ENCODE measurements at regions not wholly inside any gene's neighbourhood (a gene's known extent, or its start where the extent isn't known, plus 50 kb on each side); places are given as distances from the start of the nearest gene placed in this dataset.
A peak's percentile ranks its signal among the peaks of the same experiment; 100 is the strongest.
"Not testable (repeated sequence)": the region's sequence is repeated elsewhere in the genome, so short reads cannot be mapped to it uniquely, and the experiment has no call there.

DNA sequence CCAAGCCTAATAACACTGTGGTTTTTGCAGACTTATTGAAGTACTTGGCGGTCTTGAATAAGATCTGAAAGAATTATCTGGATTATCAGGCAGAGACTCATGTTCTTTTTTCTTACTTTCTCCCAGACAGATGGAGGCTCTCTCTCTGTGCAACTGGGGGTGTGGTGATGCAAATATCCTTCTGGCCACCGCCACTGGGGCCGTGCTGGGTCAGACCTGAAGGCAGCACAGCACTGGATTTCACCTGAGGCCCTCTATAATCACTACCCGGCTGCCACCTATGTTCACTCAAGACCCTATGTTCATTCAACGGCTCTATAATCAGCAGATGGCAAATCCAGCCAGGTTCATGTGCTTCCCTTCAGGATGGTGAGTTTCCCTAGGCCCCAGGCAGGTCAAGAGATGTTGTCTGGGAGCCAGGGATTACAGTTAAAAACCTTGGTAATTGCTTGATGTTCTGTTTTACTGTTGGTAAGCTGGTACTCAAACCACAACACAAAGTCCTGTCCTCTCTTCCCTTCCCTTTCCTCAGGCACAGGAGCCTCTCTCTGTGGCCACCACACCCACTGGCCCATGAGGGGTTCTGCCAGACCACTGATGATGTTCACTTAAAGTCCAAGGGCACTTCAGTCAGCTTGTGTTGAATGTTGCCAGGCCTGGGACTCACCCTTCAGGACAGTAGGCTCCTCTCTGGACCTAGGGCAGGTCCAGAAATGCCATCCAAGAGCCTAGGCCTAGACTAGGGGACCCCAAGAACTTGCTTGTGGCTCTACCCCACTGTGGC, 205.3 kb upstream of the GCFC2 start:
- no peak for DNase-seq
- H3K4me3 Mint-ChIP-seq (ENCODE audit: unreplicated experiment), result no peak overlapping the region
- no peaks in the 10 kb centered on the region for H3K36me3 Mint-ChIP-seq (ENCODE audit: unreplicated experiment)

DNA sequence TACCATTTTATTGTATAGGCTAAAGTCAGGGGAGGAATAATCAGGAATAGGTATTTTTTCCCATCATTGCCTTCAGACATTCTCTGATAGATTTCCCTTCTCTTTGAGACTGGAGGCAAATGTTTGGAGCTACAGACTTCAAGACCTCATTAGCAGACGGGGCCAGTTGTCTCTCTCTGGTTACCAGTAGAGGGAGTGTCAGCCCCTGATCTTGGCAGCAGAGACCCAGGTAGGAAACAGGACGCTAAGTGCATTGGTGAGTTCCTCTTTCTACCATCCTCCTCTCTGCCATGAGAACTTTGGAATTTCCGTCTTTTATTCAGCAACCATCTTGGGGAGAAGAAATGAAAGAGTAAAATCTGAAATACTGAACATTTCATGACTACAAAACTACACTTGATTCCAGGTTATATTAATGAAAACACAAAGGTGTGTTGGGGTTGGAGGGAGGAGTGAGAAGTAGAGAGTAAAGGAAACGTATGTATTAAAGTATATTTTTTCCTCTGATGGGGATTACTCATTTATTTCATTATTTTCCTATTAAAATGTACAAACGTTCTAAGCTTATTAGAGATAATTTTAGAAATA, 186.2 kb upstream of the GCFC2 start:
- no peaks in the 10 kb centered on the region for H3K4me1 Mint-ChIP-seq (ENCODE audit: low read depth, unreplicated experiment)
- H3K9me3 Mint-ChIP-seq (ENCODE audit: unreplicated experiment), result no peaks in the 10 kb centered on the region
- H3K27me3 Mint-ChIP-seq (ENCODE audit: unreplicated experiment), result no peaks in the 10 kb centered on the region
- H3K27ac Mint-ChIP-seq (ENCODE audit: unreplicated experiment), result no peak overlapping the region
- TF ChIP-seq, protein P1, sequence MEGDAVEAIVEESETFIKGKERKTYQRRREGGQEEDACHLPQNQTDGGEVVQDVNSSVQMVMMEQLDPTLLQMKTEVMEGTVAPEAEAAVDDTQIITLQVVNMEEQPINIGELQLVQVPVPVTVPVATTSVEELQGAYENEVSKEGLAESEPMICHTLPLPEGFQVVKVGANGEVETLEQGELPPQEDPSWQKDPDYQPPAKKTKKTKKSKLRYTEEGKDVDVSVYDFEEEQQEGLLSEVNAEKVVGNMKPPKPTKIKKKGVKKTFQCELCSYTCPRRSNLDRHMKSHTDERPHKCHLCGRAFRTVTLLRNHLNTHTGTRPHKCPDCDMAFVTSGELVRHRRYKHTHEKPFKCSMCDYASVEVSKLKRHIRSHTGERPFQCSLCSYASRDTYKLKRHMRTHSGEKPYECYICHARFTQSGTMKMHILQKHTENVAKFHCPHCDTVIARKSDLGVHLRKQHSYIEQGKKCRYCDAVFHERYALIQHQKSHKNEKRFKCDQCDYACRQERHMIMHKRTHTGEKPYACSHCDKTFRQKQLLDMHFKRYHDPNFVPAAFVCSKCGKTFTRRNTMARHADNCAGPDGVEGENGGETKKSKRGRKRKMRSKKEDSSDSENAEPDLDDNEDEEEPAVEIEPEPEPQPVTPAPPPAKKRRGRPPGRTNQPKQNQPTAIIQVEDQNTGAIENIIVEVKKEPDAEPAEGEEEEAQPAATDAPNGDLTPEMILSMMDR (IDR thresholded peaks at IDR 0.05; ENCODE audit: partially characterized antibody, unreplicated experiment), result peak; percentile 59
- no peak overlapping the region for H3K4me3 Mint-ChIP-seq (ENCODE audit: unreplicated experiment)
- DNase-seq, result peak; percentile 49
- H3K36me3 Mint-ChIP-seq (ENCODE audit: unreplicated experiment), result no peaks in the 10 kb centered on the region

More for the DNA sequence above, 205.3 kb upstream of the GCFC2 start:
- peaks cover 2% of the 10 kb centered on the region for H3K4me1 Mint-ChIP-seq (ENCODE audit: low read depth, unreplicated experiment)
- no peaks in the 10 kb centered on the region for H3K9me3 Mint-ChIP-seq (ENCODE audit: unreplicated experiment)
- TF ChIP-seq, protein P1 (IDR thresholded peaks at IDR 0.05; ENCODE audit: partially characterized antibody, unreplicated experiment), result no peak
- H3K27ac Mint-ChIP-seq (ENCODE audit: unreplicated experiment), result no peak overlapping the region
- H3K27me3 Mint-ChIP-seq (ENCODE audit: unreplicated experiment), result peaks cover 2% of the 10 kb centered on the region

- no peak overlapping the region for H3K4me3 Mint-ChIP-seq (ENCODE audit: unreplicated experiment)
- no peak for DNase-seq
- H3K27ac Mint-ChIP-seq (ENCODE audit: unreplicated experiment), result no peak overlapping the region
- H3K4me1 Mint-ChIP-seq (ENCODE audit: low read depth, unreplicated experiment), result no peaks in the 10 kb centered on the region
- peaks cover 2% of the 10 kb centered on the region for H3K27me3 Mint-ChIP-seq (ENCODE audit: unreplicated experiment)
- peaks cover 2% of the 10 kb centered on the region for H3K9me3 Mint-ChIP-seq (ENCODE audit: unreplicated experiment)
- TF ChIP-seq, protein P1 (IDR thresholded peaks at IDR 0.05; ENCODE audit: partially characterized antibody, unreplicated experiment), result no peak
- H3K36me3 Mint-ChIP-seq (ENCODE audit: unreplicated experiment), result no peaks in the 10 kb centered on the region
Measured at GRCh38 chr2:75894170-75894569, 183.5 kb upstream of the GCFC2 start.

DNA sequence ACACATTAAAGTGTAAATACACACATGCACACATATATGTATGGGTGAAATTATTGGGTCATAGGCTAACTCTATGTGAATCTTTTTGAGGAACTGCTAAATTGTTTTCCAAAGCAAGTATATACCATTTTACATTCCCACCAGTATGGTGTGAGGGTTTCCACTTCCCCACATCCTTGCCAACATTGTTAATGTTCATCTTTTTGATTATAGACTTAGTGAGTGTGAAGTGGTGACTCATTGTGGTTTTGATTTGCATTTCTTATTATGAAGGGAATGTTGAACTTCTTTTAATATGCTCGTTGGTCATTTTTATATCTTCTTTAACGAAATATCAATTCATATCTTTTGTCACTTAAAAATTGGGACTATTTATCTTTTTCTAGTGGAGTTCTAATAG, 181.8 kb upstream of the GCFC2 start:
- H3K4me3 Mint-ChIP-seq (ENCODE audit: unreplicated experiment), result no peak overlapping the region
- peaks cover 2% of the 10 kb centered on the region for H3K27me3 Mint-ChIP-seq (ENCODE audit: unreplicated experiment)
- no peak for DNase-seq
- H3K9me3 Mint-ChIP-seq (ENCODE audit: unreplicated experiment), result peaks cover 2% of the 10 kb centered on the region
- H3K27ac Mint-ChIP-seq (ENCODE audit: unreplicated experiment), result no peak overlapping the region
- H3K4me1 Mint-ChIP-seq (ENCODE audit: low read depth, unreplicated experiment), result peaks cover 5% of the 10 kb centered on the region
- TF ChIP-seq, protein P1 (IDR thresholded peaks at IDR 0.05; ENCODE audit: partially characterized antibody, unreplicated experiment), result no peak
- no peaks in the 10 kb centered on the region for H3K36me3 Mint-ChIP-seq (ENCODE audit: unreplicated experiment)

DNA sequence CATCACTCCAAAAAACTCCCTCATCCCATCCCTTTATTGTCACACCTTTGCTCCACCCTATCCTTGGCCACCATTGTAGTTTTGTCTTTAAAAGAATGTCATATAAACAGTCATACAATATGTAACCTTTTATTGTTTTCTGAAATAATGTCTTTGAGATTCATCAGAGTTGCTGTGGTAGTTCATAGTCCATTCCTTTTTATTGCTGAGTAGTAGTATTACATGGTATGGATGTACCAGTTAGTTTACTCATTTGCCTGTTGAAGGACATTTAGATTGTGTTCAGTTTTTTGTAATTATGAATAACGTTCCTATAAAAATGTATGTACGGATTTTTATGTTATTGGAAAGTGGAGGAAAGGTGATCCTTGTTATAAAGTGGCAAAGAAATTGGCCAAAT, 171.8 kb upstream of the GCFC2 start:
- TF ChIP-seq, protein P1 (IDR thresholded peaks at IDR 0.05; ENCODE audit: partially characterized antibody, unreplicated experiment), result no peak
- H3K27ac Mint-ChIP-seq (ENCODE audit: unreplicated experiment), result no peak overlapping the region
- peaks cover 4% of the 10 kb centered on the region for H3K36me3 Mint-ChIP-seq (ENCODE audit: unreplicated experiment)
- H3K9me3 Mint-ChIP-seq (ENCODE audit: unreplicated experiment), result peaks cover 2% of the 10 kb centered on the region
- DNase-seq, result no peak
- H3K4me1 Mint-ChIP-seq (ENCODE audit: low read depth, unreplicated experiment), result no peaks in the 10 kb centered on the region
- H3K27me3 Mint-ChIP-seq (ENCODE audit: unreplicated experiment), result peaks cover 1% of the 10 kb centered on the region
- no peak overlapping the region for H3K4me3 Mint-ChIP-seq (ENCODE audit: unreplicated experiment)

DNA sequence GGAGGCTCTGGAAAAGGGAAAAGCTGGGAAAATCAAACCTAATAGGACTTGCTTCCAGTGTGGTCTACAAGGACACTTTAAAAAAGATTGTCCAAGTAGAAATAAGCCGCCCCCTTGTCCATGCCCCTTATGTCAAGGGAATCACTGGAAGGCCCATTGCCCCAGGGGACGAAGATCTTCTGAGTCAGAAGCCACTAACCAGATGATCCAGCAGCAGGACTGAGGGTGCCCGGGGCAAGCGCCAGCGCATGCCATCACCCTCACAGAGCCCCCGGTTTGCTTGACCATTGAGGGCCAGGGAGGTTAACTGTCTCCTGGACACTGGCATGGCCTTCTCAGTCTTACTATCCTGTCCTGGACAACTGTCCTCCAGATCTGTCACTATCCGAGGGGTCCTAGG, 164.9 kb upstream of the GCFC2 start:
- not testable (repeated sequence) for DNase-seq; H3K4me1 Mint-ChIP-seq (ENCODE audit: low read depth, unreplicated experiment); H3K9me3 Mint-ChIP-seq (ENCODE audit: unreplicated experiment); H3K4me3 Mint-ChIP-seq (ENCODE audit: unreplicated experiment); H3K27me3 Mint-ChIP-seq (ENCODE audit: unreplicated experiment); H3K27ac Mint-ChIP-seq (ENCODE audit: unreplicated experiment); H3K36me3 Mint-ChIP-seq (ENCODE audit: unreplicated experiment)

GRCh38 chr2:75871762-75872614, 161.3 kb upstream of the GCFC2 start:
- H3K4me1 Mint-ChIP-seq (ENCODE audit: low read depth, unreplicated experiment); DNase-seq; H3K27ac Mint-ChIP-seq (ENCODE audit: unreplicated experiment); H3K27me3 Mint-ChIP-seq (ENCODE audit: unreplicated experiment); H3K36me3 Mint-ChIP-seq (ENCODE audit: unreplicated experiment); H3K4me3 Mint-ChIP-seq (ENCODE audit: unreplicated experiment); H3K9me3 Mint-ChIP-seq (ENCODE audit: unreplicated experiment): not testable (repeated sequence)
